ENCODE measurements at regions not wholly inside any gene's neighbourhood (a gene's known extent, or its start where the extent isn't known, plus 50 kb on each side); places are given as distances from the start of the nearest gene placed in this dataset.

- no peak for DNase-seq
These were observed 77.4 kb upstream of the GALNT9 start for GRCh38 chr12:132406493-132407450.

- no peak for DNase-seq
These were observed 76.4 kb upstream of the GALNT9 start for GRCh38 chr12:132405742-132406251.

- DNase-seq: no peak
These were observed 75.8 kb upstream of the GALNT9 start for GRCh38 chr12:132404951-132405741.

- DNase-seq: no peak
These were observed 75.1 kb upstream of the GALNT9 start for GRCh38 chr12:132404435-132404855.

GRCh38 chr12:132403636-132404434 is 74.4 kb upstream of the GALNT9 start:
- DNase-seq: no peak

- no peak for DNase-seq
These were observed 73.5 kb upstream of the GALNT9 start for GRCh38 chr12:132402831-132403416.

GRCh38 chr12:132401982-132402381 is 72.6 kb upstream of the GALNT9 start:
- DNase-seq: no peak

GRCh38 chr12:132400011-132400641 is 70.7 kb upstream of the GALNT9 start:
- DNase-seq: no peak

GRCh38 chr12:132399092-132400010 is 70.0 kb upstream of the GALNT9 start:
- DNase-seq: no peak

- no peak for DNase-seq
These were observed 69.1 kb upstream of the GALNT9 start for GRCh38 chr12:132398386-132398991.

GRCh38 chr12:132397934-132398385 is 68.6 kb upstream of the GALNT9 start:
- DNase-seq: no peak

- DNase-seq: no peak
These were observed 68.0 kb upstream of the GALNT9 start for GRCh38 chr12:132397152-132397933.

- DNase-seq: no peak
These were observed 67.3 kb upstream of the GALNT9 start for GRCh38 chr12:132396657-132397056.

- DNase-seq: no peak
These were observed 66.5 kb upstream of the GALNT9 start for GRCh38 chr12:132395908-132396305.

GRCh38 chr12:132395192-132395907 is 66.0 kb upstream of the GALNT9 start:
- no peak for DNase-seq

- no peak for DNase-seq
These were observed 64.9 kb upstream of the GALNT9 start for GRCh38 chr12:132393991-132394949.

- DNase-seq: no peak
These were observed 63.9 kb upstream of the GALNT9 start for GRCh38 chr12:132393245-132393795.

Measured in NCI-H510A treated with DMSO at 0.1 percent for 48 hours (cell line).